ENCODE measurements at regions not wholly inside any gene's neighbourhood (a gene's known extent, or its start where the extent isn't known, plus 50 kb on each side); places are given as distances from the start of the nearest gene placed in this dataset.

- Histone ChIP-seq H3K9me3 (no peaks in the 10 kb centered on the region), H3K27ac (no peak overlapping the region), H3K36me3 (no peaks in the 10 kb centered on the region), H3K27me3 (ENCODE audit: low read depth) (no peaks in the 10 kb centered on the region), H3K4me3 (no peak overlapping the region), H3K4me1 (no peaks in the 10 kb centered on the region)
- TF ChIP-seq, protein P1, sequence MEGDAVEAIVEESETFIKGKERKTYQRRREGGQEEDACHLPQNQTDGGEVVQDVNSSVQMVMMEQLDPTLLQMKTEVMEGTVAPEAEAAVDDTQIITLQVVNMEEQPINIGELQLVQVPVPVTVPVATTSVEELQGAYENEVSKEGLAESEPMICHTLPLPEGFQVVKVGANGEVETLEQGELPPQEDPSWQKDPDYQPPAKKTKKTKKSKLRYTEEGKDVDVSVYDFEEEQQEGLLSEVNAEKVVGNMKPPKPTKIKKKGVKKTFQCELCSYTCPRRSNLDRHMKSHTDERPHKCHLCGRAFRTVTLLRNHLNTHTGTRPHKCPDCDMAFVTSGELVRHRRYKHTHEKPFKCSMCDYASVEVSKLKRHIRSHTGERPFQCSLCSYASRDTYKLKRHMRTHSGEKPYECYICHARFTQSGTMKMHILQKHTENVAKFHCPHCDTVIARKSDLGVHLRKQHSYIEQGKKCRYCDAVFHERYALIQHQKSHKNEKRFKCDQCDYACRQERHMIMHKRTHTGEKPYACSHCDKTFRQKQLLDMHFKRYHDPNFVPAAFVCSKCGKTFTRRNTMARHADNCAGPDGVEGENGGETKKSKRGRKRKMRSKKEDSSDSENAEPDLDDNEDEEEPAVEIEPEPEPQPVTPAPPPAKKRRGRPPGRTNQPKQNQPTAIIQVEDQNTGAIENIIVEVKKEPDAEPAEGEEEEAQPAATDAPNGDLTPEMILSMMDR (IDR thresholded peaks at IDR 0.05), result no peak
- intact Hi-C loops (cut with DNase I), result no loop called here
- ATAC-seq (no peak), DNase-seq (no peak)
Measured at GRCh38 chr11:112374486-112375140, 114.0 kb upstream of the PLET1 start.

DNA sequence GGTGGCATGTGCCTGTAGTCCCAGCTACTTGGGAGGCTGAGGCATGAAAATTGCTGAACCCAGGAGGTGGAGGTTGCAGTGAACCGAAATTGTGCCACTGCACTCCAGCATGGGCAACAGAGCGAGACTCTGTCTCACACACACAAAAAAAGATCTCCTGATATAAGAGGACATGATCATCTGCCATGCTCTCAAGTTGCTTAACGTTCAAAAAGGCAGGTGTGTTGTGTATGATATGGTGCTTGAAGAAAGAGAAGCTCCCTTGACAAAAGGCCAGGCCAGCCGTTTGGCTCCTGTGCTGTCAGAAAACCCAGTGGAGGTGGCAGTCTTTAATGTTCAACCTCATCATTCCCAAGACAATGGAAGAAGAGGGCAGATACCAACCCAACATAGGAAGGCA lies 117.3 kb upstream of the PLET1 start:
- no peak overlapping the region for H3K4me3 ChIP-seq
- no peak overlapping the region for H3K27ac ChIP-seq
- no peak for ATAC-seq
- no peaks in the 10 kb centered on the region for H3K27me3 ChIP-seq (ENCODE audit: low read depth)
- H3K36me3 ChIP-seq, result no peaks in the 10 kb centered on the region
- no peaks in the 10 kb centered on the region for H3K9me3 ChIP-seq
- intact Hi-C loops (cut with DNase I), result no loop called here
- DNase-seq, result no peak
- TF ChIP-seq, protein P1 (IDR thresholded peaks at IDR 0.05), result no peak
- H3K4me1 ChIP-seq, result no peaks in the 10 kb centered on the region

DNA sequence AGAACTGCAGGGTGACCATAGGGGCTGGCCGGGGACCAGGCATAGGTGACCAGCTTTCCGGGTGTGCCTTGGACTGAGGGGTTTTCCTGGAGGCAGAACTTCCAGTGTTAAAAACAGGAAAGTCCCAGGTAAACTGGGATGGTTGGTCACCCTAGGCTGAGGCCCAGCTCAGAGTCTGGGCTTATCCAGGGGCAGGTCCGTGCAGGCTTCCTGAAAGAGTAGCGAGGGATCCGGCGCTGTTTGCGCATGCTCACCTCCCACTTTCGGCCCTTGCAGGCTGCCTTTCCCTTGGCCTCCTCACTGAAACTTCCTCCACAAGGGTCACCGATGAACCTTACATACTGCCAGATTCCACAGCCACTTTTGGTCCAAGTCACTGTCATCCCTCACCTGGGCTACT lies 119.8 kb upstream of the PLET1 start:
- H3K9me3 ChIP-seq, result no peaks in the 10 kb centered on the region
- ATAC-seq, result no peak
- H3K4me1 ChIP-seq, result no peaks in the 10 kb centered on the region
- H3K27me3 ChIP-seq (ENCODE audit: low read depth), result no peaks in the 10 kb centered on the region
- no peak overlapping the region for H3K27ac ChIP-seq
- intact Hi-C loops (cut with DNase I), result no loop called here
- H3K36me3 ChIP-seq, result no peaks in the 10 kb centered on the region
- TF ChIP-seq, protein P1 (IDR thresholded peaks at IDR 0.05), result no peak
- no peak for DNase-seq
- no peak overlapping the region for H3K4me3 ChIP-seq

DNA sequence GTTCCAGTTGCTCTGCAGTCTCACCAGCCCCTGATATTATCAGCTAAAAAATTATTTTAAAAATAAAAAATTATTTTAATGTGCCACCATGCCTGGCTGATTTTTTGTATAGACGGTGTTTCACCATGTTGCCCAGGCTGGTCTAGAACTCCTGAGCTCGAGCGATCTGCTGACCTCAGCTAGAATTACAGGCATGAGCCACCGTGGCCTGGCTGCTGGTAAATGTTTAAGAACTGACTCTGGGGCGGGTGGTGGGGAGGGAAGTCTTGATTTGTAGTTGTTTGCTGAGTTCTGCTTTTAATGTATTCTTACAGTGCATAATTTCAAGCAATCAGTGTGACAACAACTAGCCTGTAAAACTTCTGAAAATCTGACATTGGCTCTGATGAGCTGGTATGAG lies 120.9 kb upstream of the PLET1 start:
- no peaks in the 10 kb centered on the region for H3K4me1 ChIP-seq
- no peaks in the 10 kb centered on the region for H3K36me3 ChIP-seq
- H3K27ac ChIP-seq, result no peak overlapping the region
- DNase-seq (no peak), ATAC-seq (no peak)
- no peaks in the 10 kb centered on the region for H3K9me3 ChIP-seq
- no peaks in the 10 kb centered on the region for H3K27me3 ChIP-seq (ENCODE audit: low read depth)
- H3K4me3 ChIP-seq, result no peak overlapping the region
- TF ChIP-seq, protein P1 (IDR thresholded peaks at IDR 0.05), result no peak
- intact Hi-C loops (cut with DNase I), result no loop called here

DNA sequence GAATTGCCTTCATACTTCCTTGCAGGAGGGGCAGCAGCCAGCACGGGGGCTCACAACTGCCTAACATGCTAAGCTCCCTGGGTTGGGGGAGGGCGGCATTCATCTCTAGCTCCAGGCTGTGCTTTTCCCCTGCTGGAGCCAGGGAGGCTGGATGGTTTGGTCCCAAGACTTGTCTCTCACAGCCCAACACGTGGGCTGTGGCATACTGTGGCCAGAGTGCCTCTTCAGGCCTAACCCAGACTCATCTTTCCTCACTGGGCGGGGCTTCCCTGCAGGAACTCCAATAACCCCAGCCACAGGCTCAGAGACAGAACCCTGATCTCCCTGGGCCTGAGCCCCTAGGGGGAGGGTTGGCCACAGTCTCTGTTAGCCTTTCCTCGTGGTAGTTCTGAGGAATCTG lies 121.9 kb upstream of the PLET1 start:
- no peak overlapping the region for H3K4me3 ChIP-seq
- TF ChIP-seq, protein P1 (IDR thresholded peaks at IDR 0.05), result no peak
- no peak overlapping the region for H3K27ac ChIP-seq
- H3K4me1 ChIP-seq, result no peaks in the 10 kb centered on the region
- no peaks in the 10 kb centered on the region for H3K9me3 ChIP-seq
- DNase-seq (no peak), ATAC-seq (no peak)
- H3K27me3 ChIP-seq (ENCODE audit: low read depth), result no peaks in the 10 kb centered on the region
- H3K36me3 ChIP-seq, result no peaks in the 10 kb centered on the region
- intact Hi-C loops (cut with DNase I), result no loop called here

Measured in lower lobe of right lung (tissue), 2 donors.